ENCODE measurements at regions not wholly inside any gene's neighbourhood (a gene's known extent, or its start where the extent isn't known, plus 50 kb on each side); places are given as distances from the start of the nearest gene placed in this dataset.

- TF ChIP-seq CTCF (IDR thresholded peaks at IDR 0.05; ENCODE audit: low read depth, low read length), result no peak
- TF ChIP-seq EZH2phosphoT487 (IDR thresholded peaks at IDR 0.05; ENCODE audit: low read depth), result no peak
These were observed 97.2 kb upstream of the CPEB4 start for GRCh38 chr5:173790836-173791546.
